CD4-positive, alpha-beta T cell (primary cell): ENCODE measurements at regions not wholly inside any gene's neighbourhood (a gene's known extent, or its start where the extent isn't known, plus 50 kb on each side); places are given as distances from the start of the nearest gene placed in this dataset.

Experiments
- ATAC-seq: fragments of 200-7000 bp; cut with Tn5 transposase; one replicate; pipeline ENCODE4 v1.10.0; 2022; ENCODE audit warnings: mild to moderate bottlenecking; ENCODE audit not compliant: poor library complexity
- CTCF ChIA-PET: fragments of 350-600 bp; sonication (Branson Sonifier 250); formaldehyde crosslinking; loops from one replicate; lab custom pipeline; 2021; ENCODE audit warnings: antibody characterized with exemption, inconsistent platforms; lab: Charles Lee
- POLR2A ChIA-PET: fragments of 350-600 bp; sonication (Branson Sonifier 250); formaldehyde crosslinking; loops from one replicate; lab custom pipeline; 2021; ENCODE audit warnings: antibody characterized with exemption, inconsistent platforms; lab: Charles Lee
- DNase-seq, 14 experiments: peaks; one replicate each; pipeline ENCODE4 v3.0.0-alpha.2; 2013 to 2020; ENCODE audit warnings: mixed read lengths in 2 of 14
- H3K27ac ChIP-seq, 2 donors: one replicate each; pipeline versions ENCODE4 v1.5.1 to v1.7.0; 2013; ENCODE audit warnings: low read length in 2 of 2, low read depth in 1 of 2, mild to moderate bottlenecking in 1 of 2
- H3K27me3 ChIP-seq, 2 experiments: 1 replicate in 1 of 2; 2 replicates in 1 of 2; pipeline versions ENCODE4 v1.6.1 to v1.7.0; 2013; ENCODE audit warnings: low read length in 2 of 2, control low read depth in 1 of 2, mild to moderate bottlenecking in 1 of 2, moderate library complexity in 1 of 2; ENCODE audit not compliant: insufficient read depth in 2 of 2, control insufficient read depth in 1 of 2
- H3K36me3 ChIP-seq: one replicate; pipeline ENCODE4 v1.6.1; 2013; ENCODE audit warnings: low read length, control low read depth; ENCODE audit not compliant: insufficient read depth
- H3K4me1 ChIP-seq: one replicate; pipeline ENCODE4 v1.6.1; 2013; ENCODE audit warnings: low read length, control low read depth; ENCODE audit not compliant: insufficient read depth
- H3K4me3 ChIP-seq: one replicate; pipeline ENCODE4 v1.5.1; 2013; ENCODE audit warnings: mild to moderate bottlenecking, low read length, moderate library complexity
- H3K9me3 ChIP-seq, 2 experiments: 1 replicate in 1 of 2; 2 replicates in 1 of 2; pipeline versions ENCODE4 v1.6.1 to v1.7.0; 2013; ENCODE audit warnings: low read length in 2 of 2, mild to moderate bottlenecking in 2 of 2, control low read depth in 1 of 2, moderate library complexity in 1 of 2; ENCODE audit not compliant: control insufficient read depth in 1 of 2, insufficient read depth in 1 of 2
- H3K27ac Mint-ChIP-seq: one replicate; pipeline ENCODE4 v1.8.0; 2020; ENCODE audit warnings: mixed read lengths
- H3K27me3 Mint-ChIP-seq: one replicate; pipeline ENCODE4 v1.8.0; 2021; ENCODE audit warnings: mixed read lengths
- H3K36me3 Mint-ChIP-seq: one replicate; pipeline ENCODE4 v1.8.0; 2021; ENCODE audit warnings: low read depth, mixed read lengths
- H3K4me1 Mint-ChIP-seq: one replicate; pipeline ENCODE4 v1.8.0; 2021; ENCODE audit warnings: low read depth, mixed read lengths
- H3K4me3 Mint-ChIP-seq: one replicate; pipeline ENCODE4 v1.8.0; 2020; ENCODE audit warnings: mild to moderate bottlenecking, mixed read lengths
- H3K9me3 Mint-ChIP-seq: one replicate; pipeline ENCODE4 v1.8.0; 2020; ENCODE audit warnings: mixed read lengths
- intact Hi-C, 2 experiments: fragments of 100-400 bp; cut with DNase I in 1 of 2; cut with micrococcal nuclease in 1 of 2; formaldehyde crosslinking; loops; one replicate each; pipeline versions ENCODE4 v1.15.1 to v1.9.0; 2023 to 2025; cut with DNase I, micrococcal nuclease
- TF ChIP-seq, protein P1 (sequence below): fragments of 200-600 bp; IDR thresholded peaks from one replicate; pipeline ENCODE4 v1.8.0; 2022; ENCODE audit warnings: antibody characterized with exemption, mild to moderate bottlenecking

DNA sequence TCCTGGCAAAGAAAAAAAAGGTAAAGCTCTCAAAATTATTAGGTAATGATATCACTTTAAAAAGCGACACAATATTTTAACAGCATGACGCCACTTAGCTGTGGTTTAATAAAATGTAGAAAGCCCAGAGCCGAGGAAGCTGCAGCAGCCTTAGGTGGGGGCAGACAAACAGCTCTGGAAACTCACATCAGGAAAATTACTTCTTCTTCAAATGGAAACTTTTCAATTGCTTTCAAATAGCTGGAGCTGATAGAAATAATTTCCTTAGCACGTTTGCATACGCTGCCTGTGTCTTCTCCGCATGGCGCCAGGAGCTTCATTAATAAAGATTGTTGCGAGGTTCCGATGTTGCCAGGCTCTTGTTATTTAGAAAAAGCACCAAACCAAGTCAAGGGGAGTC, 835.3 kb upstream of the EEF2KMT start:
- Mint-ChIP-seq H3K4me1 (no peaks in the 10 kb centered on the region), H3K36me3 (no peaks in the 10 kb centered on the region), H3K9me3 (peaks cover 18% of the 10 kb centered on the region), H3K27me3 (no peaks in the 10 kb centered on the region), H3K27ac (no peak overlapping the region), H3K4me3 (no peak overlapping the region)
- Histone ChIP-seq H3K36me3 (no peaks in the 10 kb centered on the region), H3K4me1 (no peaks in the 10 kb centered on the region), H3K4me3 (no peak overlapping the region), H3K27ac (no peak overlapping the region), H3K9me3 (peaks cover 0 to 14% of the 10 kb centered on the region in 2 experiments), H3K27me3 (no peaks in the 10 kb centered on the region)
- intact Hi-C loops, result no loop called here
- TF ChIP-seq, protein P1, sequence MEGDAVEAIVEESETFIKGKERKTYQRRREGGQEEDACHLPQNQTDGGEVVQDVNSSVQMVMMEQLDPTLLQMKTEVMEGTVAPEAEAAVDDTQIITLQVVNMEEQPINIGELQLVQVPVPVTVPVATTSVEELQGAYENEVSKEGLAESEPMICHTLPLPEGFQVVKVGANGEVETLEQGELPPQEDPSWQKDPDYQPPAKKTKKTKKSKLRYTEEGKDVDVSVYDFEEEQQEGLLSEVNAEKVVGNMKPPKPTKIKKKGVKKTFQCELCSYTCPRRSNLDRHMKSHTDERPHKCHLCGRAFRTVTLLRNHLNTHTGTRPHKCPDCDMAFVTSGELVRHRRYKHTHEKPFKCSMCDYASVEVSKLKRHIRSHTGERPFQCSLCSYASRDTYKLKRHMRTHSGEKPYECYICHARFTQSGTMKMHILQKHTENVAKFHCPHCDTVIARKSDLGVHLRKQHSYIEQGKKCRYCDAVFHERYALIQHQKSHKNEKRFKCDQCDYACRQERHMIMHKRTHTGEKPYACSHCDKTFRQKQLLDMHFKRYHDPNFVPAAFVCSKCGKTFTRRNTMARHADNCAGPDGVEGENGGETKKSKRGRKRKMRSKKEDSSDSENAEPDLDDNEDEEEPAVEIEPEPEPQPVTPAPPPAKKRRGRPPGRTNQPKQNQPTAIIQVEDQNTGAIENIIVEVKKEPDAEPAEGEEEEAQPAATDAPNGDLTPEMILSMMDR, result no peak
- ChIA-PET POLR2A (no interaction called here), CTCF (no interaction called here)
- ATAC-seq (no peak), DNase-seq (no peak)

DNA sequence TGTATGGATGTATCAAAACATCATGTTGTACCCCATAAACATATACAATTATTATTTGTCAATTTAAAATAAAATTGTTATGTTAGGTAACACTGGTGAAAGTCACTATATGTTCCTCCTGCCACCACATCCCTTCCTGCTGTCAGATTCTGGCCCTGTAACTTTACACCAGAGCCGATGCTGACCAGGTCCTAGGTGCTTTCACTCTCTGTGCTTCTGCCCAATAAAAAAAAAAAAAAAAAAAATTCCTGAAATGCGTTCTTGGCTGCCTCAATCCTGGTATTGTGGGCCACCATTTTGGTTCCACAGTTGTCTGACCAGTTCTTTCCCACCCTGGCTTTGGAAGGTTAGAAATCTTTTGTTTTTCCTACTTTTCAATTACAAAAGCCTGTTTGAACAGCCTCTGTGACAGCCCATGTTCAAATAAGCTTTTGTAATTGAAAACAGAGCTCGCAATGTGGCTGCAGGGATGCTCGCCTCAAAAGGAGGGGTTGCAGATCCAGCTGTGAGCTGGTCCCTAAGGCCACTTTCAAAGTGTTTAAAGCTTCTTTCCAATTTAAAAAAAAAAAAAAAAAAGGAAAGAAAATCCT, 831.0 kb upstream of the EEF2KMT start:
- DNase-seq (no peak), ATAC-seq (no peak)
- Mint-ChIP-seq H3K27ac (no peak overlapping the region), H3K4me3 (no peak overlapping the region), H3K27me3 (no peaks in the 10 kb centered on the region), H3K36me3 (no peaks in the 10 kb centered on the region), H3K4me1 (no peaks in the 10 kb centered on the region), H3K9me3 (peaks cover 23% of the 10 kb centered on the region)
- Histone ChIP-seq H3K27me3 (no peaks in the 10 kb centered on the region), H3K4me3 (no peak overlapping the region), H3K4me1 (no peaks in the 10 kb centered on the region), H3K36me3 (no peaks in the 10 kb centered on the region), H3K27ac (no peak overlapping the region), H3K9me3 (peaks cover 0 to 5% of the 10 kb centered on the region in 2 experiments)
- CTCF ChIA-PET, result no interaction called here
- intact Hi-C loops, result no loop called here
- POLR2A ChIA-PET, result no interaction called here
- TF ChIP-seq, protein P1, result no peak

DNA sequence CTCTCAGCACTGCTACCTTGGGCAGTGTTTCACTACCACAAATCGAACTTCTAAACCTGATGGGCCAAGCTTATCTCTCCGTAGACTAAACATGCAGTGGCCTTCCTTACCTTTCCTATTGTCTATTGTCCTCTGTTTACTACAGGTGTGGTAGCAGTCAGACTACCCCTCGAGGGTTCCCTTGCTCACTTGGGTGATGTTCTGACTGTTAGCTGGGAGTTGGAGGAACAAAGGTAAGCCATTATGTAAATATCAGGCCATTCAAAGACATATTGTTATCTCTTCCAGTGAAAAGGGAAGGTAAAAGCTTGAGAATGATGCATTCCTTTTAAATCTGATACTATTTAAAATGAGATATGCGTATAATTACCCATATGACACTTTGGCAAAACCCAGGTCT, 828.3 kb upstream of the EEF2KMT start:
- Mint-ChIP-seq H3K36me3 (no peaks in the 10 kb centered on the region), H3K27ac (no peak overlapping the region), H3K9me3 (peaks cover 28% of the 10 kb centered on the region), H3K4me1 (no peaks in the 10 kb centered on the region), H3K4me3 (no peak overlapping the region), H3K27me3 (no peaks in the 10 kb centered on the region)
- H3K4me1 ChIP-seq, result no peaks in the 10 kb centered on the region
- POLR2A ChIA-PET, result no interaction called here
- no peak overlapping the region for H3K4me3 ChIP-seq
- no peak for DNase-seq
- intact Hi-C loops, result no loop called here
- TF ChIP-seq, protein P1, result no peak
- H3K9me3 ChIP-seq, result peaks cover 0 to 3% of the 10 kb centered on the region in 2 experiments
- H3K27ac ChIP-seq, result no peak overlapping the region
- CTCF ChIA-PET, result no interaction called here
- H3K36me3 ChIP-seq, result no peaks in the 10 kb centered on the region
- no peak for ATAC-seq
- H3K27me3 ChIP-seq, result no peaks in the 10 kb centered on the region
